Hepatocyte (in vitro differentiated cells): ENCODE measurements at regions not wholly inside any gene's neighbourhood (a gene's known extent, or its start where the extent isn't known, plus 50 kb on each side); places are given as distances from the start of the nearest gene placed in this dataset.

Experiments
- EZH2 ChIP-seq: fragments of 200-600 bp; sonication (generic); IDR thresholded peaks from 2 replicates; pipeline ENCODE4 v1.6.1; 2016; ENCODE audit warnings: antibody characterized with exemption, mild to moderate bottlenecking, borderline replicate concordance
- TF ChIP-seq, protein P1 (sequence below): fragments of 200-600 bp; sonication (generic); IDR thresholded peaks from 2 replicates; pipeline ENCODE4 v1.5.1; 2016; ENCODE audit warnings: antibody characterized with exemption, mild to moderate bottlenecking; ENCODE audit not compliant: poor library complexity

DNA sequence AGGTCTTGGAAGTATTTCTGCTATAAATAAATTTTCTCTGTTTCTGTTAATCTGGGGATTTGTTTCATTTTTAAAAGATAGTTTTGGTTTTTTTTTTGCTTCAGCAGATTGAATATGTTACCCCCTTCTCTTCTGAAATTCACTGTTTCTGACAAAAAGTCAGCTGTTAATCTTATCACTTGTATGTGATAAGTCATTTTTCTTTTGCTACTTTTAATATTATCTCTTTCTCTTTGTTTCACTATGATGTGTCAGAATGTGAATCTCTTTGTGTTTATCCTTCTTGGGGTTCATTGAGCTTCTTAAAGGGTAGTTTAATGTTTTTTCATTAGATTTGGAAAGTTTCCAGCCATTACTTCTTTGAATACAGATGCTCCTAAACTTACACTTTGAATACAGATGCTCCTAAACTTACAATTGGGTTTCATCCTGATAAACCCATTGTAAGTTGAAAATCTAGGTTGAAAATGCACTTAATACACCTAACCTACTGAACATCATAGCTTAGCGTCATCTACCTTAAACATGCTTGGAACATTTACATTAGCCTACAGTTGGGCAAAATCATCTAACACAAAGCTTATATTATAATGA, 154.2 kb upstream of the COL21A1 start:
- TF ChIP-seq, protein P1, sequence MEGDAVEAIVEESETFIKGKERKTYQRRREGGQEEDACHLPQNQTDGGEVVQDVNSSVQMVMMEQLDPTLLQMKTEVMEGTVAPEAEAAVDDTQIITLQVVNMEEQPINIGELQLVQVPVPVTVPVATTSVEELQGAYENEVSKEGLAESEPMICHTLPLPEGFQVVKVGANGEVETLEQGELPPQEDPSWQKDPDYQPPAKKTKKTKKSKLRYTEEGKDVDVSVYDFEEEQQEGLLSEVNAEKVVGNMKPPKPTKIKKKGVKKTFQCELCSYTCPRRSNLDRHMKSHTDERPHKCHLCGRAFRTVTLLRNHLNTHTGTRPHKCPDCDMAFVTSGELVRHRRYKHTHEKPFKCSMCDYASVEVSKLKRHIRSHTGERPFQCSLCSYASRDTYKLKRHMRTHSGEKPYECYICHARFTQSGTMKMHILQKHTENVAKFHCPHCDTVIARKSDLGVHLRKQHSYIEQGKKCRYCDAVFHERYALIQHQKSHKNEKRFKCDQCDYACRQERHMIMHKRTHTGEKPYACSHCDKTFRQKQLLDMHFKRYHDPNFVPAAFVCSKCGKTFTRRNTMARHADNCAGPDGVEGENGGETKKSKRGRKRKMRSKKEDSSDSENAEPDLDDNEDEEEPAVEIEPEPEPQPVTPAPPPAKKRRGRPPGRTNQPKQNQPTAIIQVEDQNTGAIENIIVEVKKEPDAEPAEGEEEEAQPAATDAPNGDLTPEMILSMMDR, result no peak
- no peak for TF ChIP-seq EZH2
